Urothelium cell line (cell line): ENCODE measurements at regions not wholly inside any gene's neighbourhood (a gene's known extent, or its start where the extent isn't known, plus 50 kb on each side); places are given as distances from the start of the nearest gene placed in this dataset.
A peak's percentile ranks its signal among the peaks of the same experiment; 100 is the strongest.
"Not testable (repeated sequence)": the region's sequence is repeated elsewhere in the genome, so short reads cannot be mapped to it uniquely, and the experiment has no call there.

ENCODE experiments used
- DNase-seq: peaks from one replicate; pipeline ENCODE4 v3.0.0; 2011; ENCODE audit warnings: low spot score, mixed read lengths
- FAIRE-seq: peaks from 2 replicates; lab custom pipeline; 2011; peaks lifted over from hg19 to GRCh38; lab: Jason Lieb, UNC

GRCh38 chr11:45000918-45001317 is 50.2 kb upstream of the TP53I11 start:
- FAIRE-seq: no peak
- DNase-seq: no peak

- no peak for DNase-seq
- no peak for FAIRE-seq
Observed at GRCh38 chr11:45001466-45002165, 50.9 kb upstream of the TP53I11 start.

GRCh38 chr11:45005106-45005505 is 54.4 kb upstream of the TP53I11 start:
- no peak for FAIRE-seq
- DNase-seq: no peak

- no peak for DNase-seq
Observed at GRCh38 chr11:45007011-45007410, 56.3 kb upstream of the TP53I11 start.

GRCh38 chr11:45015983-45016382 is 65.3 kb upstream of the TP53I11 start:
- FAIRE-seq, DNase-seq: not testable (repeated sequence)

More at GRCh38 chr11:45007011-45007410, 56.3 kb upstream of the TP53I11 start:
- FAIRE-seq: no peak

- not testable (repeated sequence) for FAIRE-seq, DNase-seq
Observed at GRCh38 chr11:45016446-45016845, 65.8 kb upstream of the TP53I11 start.

GRCh38 chr11:45017329-45017728 is 66.6 kb upstream of the TP53I11 start:
- FAIRE-seq (no peak), DNase-seq (no peak)

GRCh38 chr11:45021001-45021400 is 70.3 kb upstream of the TP53I11 start:
- FAIRE-seq (no peak), DNase-seq (no peak)

GRCh38 chr11:45021692-45022141 is 71.0 kb upstream of the TP53I11 start:
- FAIRE-seq (no peak), DNase-seq (no peak)

- FAIRE-seq: no peak
- DNase-seq: peak; percentile 14
Observed at GRCh38 chr11:45022294-45023064, 71.8 kb upstream of the TP53I11 start.

- no peak for FAIRE-seq
- no peak for DNase-seq
Observed at GRCh38 chr11:45023065-45023365, 72.3 kb upstream of the TP53I11 start.

GRCh38 chr11:45024316-45024715 is 73.6 kb upstream of the TP53I11 start:
- DNase-seq (no peak), FAIRE-seq (no peak)

- no peak for FAIRE-seq
- DNase-seq: no peak
Observed at GRCh38 chr11:45024846-45025588, 74.3 kb upstream of the TP53I11 start.

- FAIRE-seq (no peak), DNase-seq (no peak)
Observed at GRCh38 chr11:45025716-45026492, 75.2 kb upstream of the TP53I11 start.

- DNase-seq (no peak), FAIRE-seq (no peak)
Observed at GRCh38 chr11:45026835-45027234, 76.2 kb upstream of the TP53I11 start.

GRCh38 chr11:45027312-45027711 is 76.6 kb upstream of the TP53I11 start:
- FAIRE-seq (no peak), DNase-seq (no peak)

GRCh38 chr11:45028911-45029682 is 78.4 kb upstream of the TP53I11 start:
- DNase-seq (no peak), FAIRE-seq (no peak)

GRCh38 chr11:45030778-45031177 is 80.1 kb upstream of the TP53I11 start:
- no peak for FAIRE-seq

GRCh38 chr11:45031912-45032519 is 81.3 kb upstream of the TP53I11 start:
- no peak for DNase-seq
- no peak for FAIRE-seq

More at GRCh38 chr11:45030778-45031177, 80.1 kb upstream of the TP53I11 start:
- DNase-seq: no peak

GRCh38 chr11:45035413-45035812 is 84.7 kb upstream of the TP53I11 start:
- DNase-seq (no peak), FAIRE-seq (no peak)
